ENCODE measurements at regions not wholly inside any gene's neighbourhood (a gene's known extent, or its start where the extent isn't known, plus 50 kb on each side); places are given as distances from the start of the nearest gene placed in this dataset.
"Not testable (repeated sequence)": the region's sequence is repeated elsewhere in the genome, so short reads cannot be mapped to it uniquely, and the experiment has no call there.

GRCh38 chr2:205862761-205863160 is 180.5 kb downstream of the NRP2 start:
- not testable (repeated sequence) for H3K4me1 Mint-ChIP-seq (ENCODE audit: low read depth); H3K27ac Mint-ChIP-seq; H3K36me3 Mint-ChIP-seq; H3K4me3 Mint-ChIP-seq; H3K27me3 Mint-ChIP-seq; H3K9me3 Mint-ChIP-seq (ENCODE audit: low read depth)

GRCh38 chr2:205860885-205861284 is 178.6 kb downstream of the NRP2 start:
- Mint-ChIP-seq H3K4me3 (no peak overlapping the region), H3K4me1 (ENCODE audit: low read depth) (no peaks in the 10 kb centered on the region), H3K36me3 (no peaks in the 10 kb centered on the region), H3K9me3 (ENCODE audit: low read depth) (no peaks in the 10 kb centered on the region), H3K27me3 (peaks cover 4% of the 10 kb centered on the region), H3K27ac (no peak overlapping the region)

DNA sequence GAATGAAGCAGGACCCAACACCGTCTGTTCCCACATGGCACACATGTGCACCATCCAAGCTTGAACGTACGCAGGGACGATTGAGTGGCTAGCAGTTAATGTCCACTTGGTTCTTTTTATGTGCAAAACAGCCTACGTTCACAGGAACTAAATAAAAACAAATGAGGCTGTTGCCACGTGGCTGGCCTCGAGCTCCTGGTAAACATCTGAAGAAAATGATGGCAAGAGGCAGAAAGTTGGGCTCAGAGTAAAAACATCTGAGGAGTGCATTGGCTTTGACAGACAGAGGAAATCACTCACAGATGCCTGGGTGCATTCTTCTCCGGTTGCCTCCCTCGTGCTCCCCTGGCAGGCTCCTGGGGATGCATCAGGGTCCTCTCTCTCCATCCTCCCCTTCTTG is 177.9 kb downstream of the NRP2 start:
- no peaks in the 10 kb centered on the region for H3K36me3 Mint-ChIP-seq
- H3K4me3 Mint-ChIP-seq, result no peak overlapping the region
- H3K4me1 Mint-ChIP-seq (ENCODE audit: low read depth), result no peaks in the 10 kb centered on the region
- no peaks in the 10 kb centered on the region for H3K9me3 Mint-ChIP-seq (ENCODE audit: low read depth)
- peaks cover 4% of the 10 kb centered on the region for H3K27me3 Mint-ChIP-seq
- no peak overlapping the region for H3K27ac Mint-ChIP-seq

DNA sequence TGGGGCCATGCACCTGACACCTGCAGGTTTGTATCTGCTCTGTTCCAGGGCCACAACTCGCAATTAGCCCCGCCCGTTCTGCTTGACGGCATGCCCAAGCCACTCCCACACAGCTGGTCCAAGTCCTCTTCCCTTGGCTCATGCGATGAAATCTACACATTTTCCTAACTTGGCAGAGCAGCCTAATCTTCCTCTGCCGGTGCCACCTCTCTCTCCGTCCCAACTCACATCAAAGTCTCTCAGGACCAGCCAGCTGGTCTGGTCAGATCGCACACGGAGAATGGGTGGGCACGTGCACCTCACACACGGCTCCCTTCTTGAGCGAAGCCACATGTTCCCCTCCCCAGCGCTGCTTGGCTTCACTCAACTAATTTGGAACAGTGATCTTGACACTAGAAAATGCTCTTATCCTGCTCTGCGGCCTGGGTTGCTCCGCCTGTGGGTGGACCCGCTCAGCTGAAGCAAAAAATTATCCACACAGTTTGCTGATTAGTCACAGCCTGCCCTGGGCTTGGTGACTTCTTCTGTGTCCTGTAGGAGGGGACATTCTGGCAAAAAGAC is 176.7 kb downstream of the NRP2 start:
- Mint-ChIP-seq H3K27ac (no peak overlapping the region), H3K4me3 (no peak overlapping the region), H3K36me3 (no peaks in the 10 kb centered on the region), H3K4me1 (ENCODE audit: low read depth) (no peaks in the 10 kb centered on the region), H3K27me3 (peaks cover 4% of the 10 kb centered on the region), H3K9me3 (ENCODE audit: low read depth) (no peaks in the 10 kb centered on the region)

DNA sequence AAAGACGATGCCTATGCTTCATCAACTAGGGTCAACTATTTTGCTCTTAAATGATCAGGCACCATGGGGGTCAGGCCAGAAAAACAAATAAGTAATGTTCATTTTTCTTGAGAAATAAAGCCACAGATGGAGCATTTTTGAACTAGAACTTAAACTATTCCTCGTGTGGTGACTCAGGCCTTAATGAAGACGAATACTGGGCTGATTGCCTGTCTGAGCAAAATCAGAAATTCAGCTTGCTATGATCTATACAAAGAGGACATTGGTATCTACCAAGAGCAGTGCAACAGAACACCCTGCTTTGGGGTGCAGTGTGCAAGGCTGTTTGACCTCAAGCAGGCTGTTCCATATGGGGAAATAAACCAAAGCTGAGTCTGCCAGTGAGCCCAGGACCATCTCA is 176.0 kb downstream of the NRP2 start:
- H3K4me1 Mint-ChIP-seq (ENCODE audit: low read depth), result no peaks in the 10 kb centered on the region
- H3K4me3 Mint-ChIP-seq, result no peak overlapping the region
- no peaks in the 10 kb centered on the region for H3K36me3 Mint-ChIP-seq
- H3K27me3 Mint-ChIP-seq, result peaks cover 3% of the 10 kb centered on the region
- peaks cover 4% of the 10 kb centered on the region for H3K9me3 Mint-ChIP-seq (ENCODE audit: low read depth)
- H3K27ac Mint-ChIP-seq, result no peak overlapping the region

GRCh38 chr2:205857520-205858237 is 175.4 kb downstream of the NRP2 start:
- no peak overlapping the region for H3K4me3 Mint-ChIP-seq
- H3K27ac Mint-ChIP-seq, result no peak overlapping the region
- no peaks in the 10 kb centered on the region for H3K4me1 Mint-ChIP-seq (ENCODE audit: low read depth)
- H3K9me3 Mint-ChIP-seq (ENCODE audit: low read depth), result peaks cover 4% of the 10 kb centered on the region
- peaks cover 3% of the 10 kb centered on the region for H3K27me3 Mint-ChIP-seq
- no peaks in the 10 kb centered on the region for H3K36me3 Mint-ChIP-seq

DNA sequence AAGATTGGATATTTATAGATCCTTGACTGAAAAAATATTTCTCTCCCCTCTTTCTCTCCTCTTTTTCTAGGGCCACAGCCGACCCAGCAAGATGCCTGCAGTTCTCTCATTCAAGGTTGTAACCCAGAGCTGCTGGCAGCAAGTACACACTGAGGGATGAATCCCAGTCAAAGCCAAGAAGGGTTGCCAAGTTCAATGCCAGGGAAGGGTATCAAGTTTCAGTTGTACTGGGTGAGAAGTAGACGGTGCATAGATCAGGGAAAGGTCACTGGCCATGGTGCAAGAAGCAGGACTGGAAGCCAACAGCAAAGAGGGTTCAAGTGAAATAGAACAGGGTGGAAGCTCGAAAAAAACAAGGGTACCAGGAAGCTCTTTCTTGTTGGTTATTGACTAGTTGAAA is 170.2 kb downstream of the NRP2 start:
- no peaks in the 10 kb centered on the region for H3K36me3 Mint-ChIP-seq
- H3K9me3 Mint-ChIP-seq (ENCODE audit: low read depth), result peaks cover 4% of the 10 kb centered on the region
- no peaks in the 10 kb centered on the region for H3K27me3 Mint-ChIP-seq
- H3K4me1 Mint-ChIP-seq (ENCODE audit: low read depth), result no peaks in the 10 kb centered on the region
- no peak overlapping the region for H3K27ac Mint-ChIP-seq
- H3K4me3 Mint-ChIP-seq, result no peak overlapping the region

- Mint-ChIP-seq H3K27ac (no peak overlapping the region), H3K9me3 (ENCODE audit: low read depth) (peaks cover 4% of the 10 kb centered on the region), H3K36me3 (no peaks in the 10 kb centered on the region), H3K4me1 (ENCODE audit: low read depth) (no peaks in the 10 kb centered on the region), H3K4me3 (no peak overlapping the region), H3K27me3 (peaks cover 3% of the 10 kb centered on the region)
Measured at GRCh38 chr2:205850611-205851010, 168.3 kb downstream of the NRP2 start.

DNA sequence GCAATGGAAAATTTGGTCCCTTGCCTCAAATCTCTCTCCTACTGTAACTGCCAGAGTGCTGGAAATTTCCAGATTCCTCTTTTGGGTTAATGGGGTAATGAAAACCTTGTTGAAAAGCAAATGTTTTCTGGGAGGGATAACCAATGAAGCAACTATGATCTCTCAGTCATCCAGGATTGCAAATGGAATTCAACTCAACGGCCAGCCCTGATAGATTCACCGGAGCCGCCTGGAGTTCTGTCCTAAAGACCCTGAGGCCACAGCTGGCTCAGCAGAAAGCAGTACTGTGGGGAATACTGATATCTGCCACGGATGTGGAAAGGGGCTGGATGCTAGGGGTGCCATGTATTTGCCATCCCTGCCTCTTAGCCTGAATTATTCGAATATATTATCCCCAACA is 167.8 kb downstream of the NRP2 start:
- Mint-ChIP-seq H3K36me3 (no peaks in the 10 kb centered on the region), H3K27me3 (peaks cover 3% of the 10 kb centered on the region), H3K4me1 (ENCODE audit: low read depth) (no peaks in the 10 kb centered on the region), H3K4me3 (no peak overlapping the region), H3K27ac (no peak overlapping the region), H3K9me3 (ENCODE audit: low read depth) (peaks cover 4% of the 10 kb centered on the region)

GRCh38 chr2:205849136-205849535 is 166.8 kb downstream of the NRP2 start:
- H3K4me1 Mint-ChIP-seq (ENCODE audit: low read depth), result no peaks in the 10 kb centered on the region
- H3K36me3 Mint-ChIP-seq, result no peaks in the 10 kb centered on the region
- no peak overlapping the region for H3K27ac Mint-ChIP-seq
- peaks cover 3% of the 10 kb centered on the region for H3K27me3 Mint-ChIP-seq
- H3K9me3 Mint-ChIP-seq (ENCODE audit: low read depth), result peaks cover 4% of the 10 kb centered on the region
- H3K4me3 Mint-ChIP-seq, result no peak overlapping the region

GRCh38 chr2:205848601-205849000 is 166.3 kb downstream of the NRP2 start:
- Mint-ChIP-seq H3K36me3 (no peaks in the 10 kb centered on the region), H3K27me3 (peaks cover 3% of the 10 kb centered on the region), H3K4me3 (no peak overlapping the region), H3K9me3 (ENCODE audit: low read depth) (peaks cover under 1% of the 10 kb centered on the region), H3K4me1 (ENCODE audit: low read depth) (no peaks in the 10 kb centered on the region), H3K27ac (no peak overlapping the region)
